HG03139 (cell line): ENCODE measurements at regions not wholly inside any gene's neighbourhood (a gene's known extent, or its start where the extent isn't known, plus 50 kb on each side); places are given as distances from the start of the nearest gene placed in this dataset.

ENCODE experiments used
- ATAC-seq: cut with Tn5 transposase; IDR thresholded peaks from one replicate; pipeline ENCODE4 v1.9.1; 2021; ENCODE audit not compliant: unreplicated experiment

GRCh38 chr12:34391771-34392581, 369.7 kb downstream of the ALG10 start:
- no peak for ATAC-seq

- ATAC-seq, result no peak
These were observed 370.4 kb downstream of the ALG10 start for GRCh38 chr12:34392741-34393085.

GRCh38 chr12:34393086-34393820, 371.0 kb downstream of the ALG10 start:
- ATAC-seq, result no peak

- no peak for ATAC-seq
These were observed 371.5 kb downstream of the ALG10 start for GRCh38 chr12:34393821-34394150.

GRCh38 chr12:34394211-34395055, 372.1 kb downstream of the ALG10 start:
- ATAC-seq, result no peak

- ATAC-seq, result no peak
These were observed 373.0 kb downstream of the ALG10 start for GRCh38 chr12:34395056-34396005.

- no peak for ATAC-seq
These were observed 373.9 kb downstream of the ALG10 start for GRCh38 chr12:34396006-34396860.

- no peak for ATAC-seq
These were observed 374.7 kb downstream of the ALG10 start for GRCh38 chr12:34396861-34397590.

- ATAC-seq, result no peak
These were observed 375.5 kb downstream of the ALG10 start for GRCh38 chr12:34397591-34398365.

GRCh38 chr12:34398366-34398705, 376.0 kb downstream of the ALG10 start:
- no peak for ATAC-seq

GRCh38 chr12:34398706-34399630, 376.7 kb downstream of the ALG10 start:
- ATAC-seq, result no peak

GRCh38 chr12:34399631-34400410, 377.5 kb downstream of the ALG10 start:
- ATAC-seq, result no peak

GRCh38 chr12:34400411-34400881, 378.1 kb downstream of the ALG10 start:
- no peak for ATAC-seq

- ATAC-seq, result no peak
These were observed 378.8 kb downstream of the ALG10 start for GRCh38 chr12:34400986-34401658.

GRCh38 chr12:34401659-34402227, 379.4 kb downstream of the ALG10 start:
- no peak for ATAC-seq
